HFF-Myc (cell line): ENCODE measurements at regions not wholly inside any gene's neighbourhood (a gene's known extent, or its start where the extent isn't known, plus 50 kb on each side); places are given as distances from the start of the nearest gene placed in this dataset.
"Not testable (repeated sequence)": the region's sequence is repeated elsewhere in the genome, so short reads cannot be mapped to it uniquely, and the experiment has no call there.

ENCODE experiments used
- DNase-seq: peaks from one replicate; pipeline ENCODE4 v3.0.0-alpha.2; 2011; ENCODE audit warnings: low read depth; ENCODE audit errors: extremely low read depth
- H3K4me3 ChIP-seq: replicated peaks from 2 replicates; pipeline ENCODE4 v1.5.1; 2011; ENCODE audit warnings: low read depth, mild to moderate bottlenecking, control low read depth, low read length
- TF ChIP-seq, protein P1 (sequence below): IDR thresholded peaks from 2 replicates; pipeline ENCODE4 v1.5.1; 2012; ENCODE audit warnings: mild to moderate bottlenecking, low read depth, low read length, control low read depth; ENCODE audit errors: missing control alignments

DNA sequence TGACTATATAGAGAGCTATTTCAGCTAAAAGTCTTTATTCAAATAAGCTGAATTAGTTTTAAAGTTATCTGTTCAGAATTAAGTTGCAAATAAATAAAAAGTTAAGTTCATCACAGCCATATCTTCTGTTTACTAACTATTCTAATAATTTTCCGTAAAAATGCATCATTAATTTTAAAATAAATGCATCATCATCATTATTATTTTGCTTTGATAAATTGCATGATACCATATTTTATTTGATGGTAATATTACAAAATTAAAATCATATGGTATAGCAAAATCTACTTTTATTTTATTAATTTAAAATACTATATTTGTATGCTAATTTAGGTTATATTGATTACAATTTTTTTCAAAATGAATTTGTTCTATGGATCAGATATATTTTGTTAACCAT, 357.3 kb upstream of the NDST4 start:
- DNase-seq = no peak
- TF ChIP-seq, protein P1, sequence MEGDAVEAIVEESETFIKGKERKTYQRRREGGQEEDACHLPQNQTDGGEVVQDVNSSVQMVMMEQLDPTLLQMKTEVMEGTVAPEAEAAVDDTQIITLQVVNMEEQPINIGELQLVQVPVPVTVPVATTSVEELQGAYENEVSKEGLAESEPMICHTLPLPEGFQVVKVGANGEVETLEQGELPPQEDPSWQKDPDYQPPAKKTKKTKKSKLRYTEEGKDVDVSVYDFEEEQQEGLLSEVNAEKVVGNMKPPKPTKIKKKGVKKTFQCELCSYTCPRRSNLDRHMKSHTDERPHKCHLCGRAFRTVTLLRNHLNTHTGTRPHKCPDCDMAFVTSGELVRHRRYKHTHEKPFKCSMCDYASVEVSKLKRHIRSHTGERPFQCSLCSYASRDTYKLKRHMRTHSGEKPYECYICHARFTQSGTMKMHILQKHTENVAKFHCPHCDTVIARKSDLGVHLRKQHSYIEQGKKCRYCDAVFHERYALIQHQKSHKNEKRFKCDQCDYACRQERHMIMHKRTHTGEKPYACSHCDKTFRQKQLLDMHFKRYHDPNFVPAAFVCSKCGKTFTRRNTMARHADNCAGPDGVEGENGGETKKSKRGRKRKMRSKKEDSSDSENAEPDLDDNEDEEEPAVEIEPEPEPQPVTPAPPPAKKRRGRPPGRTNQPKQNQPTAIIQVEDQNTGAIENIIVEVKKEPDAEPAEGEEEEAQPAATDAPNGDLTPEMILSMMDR = no peak
- H3K4me3 ChIP-seq = no peak overlapping the region

DNA sequence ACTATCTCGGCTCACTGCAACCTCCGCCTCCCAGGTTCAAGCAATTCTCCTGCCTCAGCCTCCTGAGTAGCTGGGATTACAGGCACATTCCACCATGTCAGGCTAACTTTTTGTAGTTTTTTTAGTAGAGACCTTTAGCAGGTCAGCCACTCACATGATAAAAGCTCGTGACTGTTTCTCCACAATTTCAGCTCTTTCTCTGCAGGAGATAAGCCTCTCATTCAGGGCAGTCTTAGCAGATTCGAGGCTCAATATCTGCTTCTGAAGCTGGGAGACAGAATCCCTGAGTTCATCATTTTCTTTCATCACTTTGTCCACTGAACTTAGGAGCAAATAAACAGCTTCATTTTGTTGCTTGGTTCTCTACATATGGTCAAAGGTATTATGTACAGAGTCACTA, 345.9 kb upstream of the NDST4 start:
- DNase-seq = not testable (repeated sequence)

GRCh38 chr4:115456231-115456630, 342.8 kb upstream of the NDST4 start:
- TF ChIP-seq, protein P1 = no peak
- no peak for DNase-seq
- H3K4me3 ChIP-seq = no peak overlapping the region

More for the DNA sequence above, 345.9 kb upstream of the NDST4 start:
- not testable (repeated sequence) for H3K4me3 ChIP-seq

DNA sequence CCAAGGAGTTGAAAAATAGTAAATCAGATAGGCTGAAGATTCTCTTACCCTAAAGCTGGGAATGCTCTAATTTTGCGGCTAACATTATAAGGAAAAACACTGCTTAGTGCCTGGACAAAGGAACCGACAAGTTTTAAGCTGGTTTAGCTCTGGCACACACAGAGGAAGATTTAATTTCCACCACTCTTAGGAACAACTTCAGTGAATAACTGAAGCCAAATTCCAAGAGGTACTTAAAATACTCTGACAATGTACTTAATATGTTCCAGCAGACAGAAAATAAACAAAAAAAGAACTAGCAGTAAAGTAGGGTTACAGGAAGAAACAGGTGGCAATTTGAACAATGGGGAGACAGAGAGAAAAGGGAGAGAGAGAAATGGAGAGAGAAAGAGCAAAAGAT, 340.8 kb upstream of the NDST4 start:
- TF ChIP-seq, protein P1 = no peak

GRCh38 chr4:115453416-115453815, 340.0 kb upstream of the NDST4 start:
- DNase-seq = no peak
- TF ChIP-seq, protein P1 = no peak
- H3K4me3 ChIP-seq = no peak overlapping the region

More for the DNA sequence above, 340.8 kb upstream of the NDST4 start:
- no peak overlapping the region for H3K4me3 ChIP-seq
- DNase-seq = no peak

- not testable (repeated sequence) for H3K4me3 ChIP-seq, DNase-seq
These were observed 338.8 kb upstream of the NDST4 start for GRCh38 chr4:115452229-115452628.

GRCh38 chr4:115437739-115438138, 324.3 kb upstream of the NDST4 start:
- TF ChIP-seq, protein P1 = no peak
- DNase-seq = no peak

DNA sequence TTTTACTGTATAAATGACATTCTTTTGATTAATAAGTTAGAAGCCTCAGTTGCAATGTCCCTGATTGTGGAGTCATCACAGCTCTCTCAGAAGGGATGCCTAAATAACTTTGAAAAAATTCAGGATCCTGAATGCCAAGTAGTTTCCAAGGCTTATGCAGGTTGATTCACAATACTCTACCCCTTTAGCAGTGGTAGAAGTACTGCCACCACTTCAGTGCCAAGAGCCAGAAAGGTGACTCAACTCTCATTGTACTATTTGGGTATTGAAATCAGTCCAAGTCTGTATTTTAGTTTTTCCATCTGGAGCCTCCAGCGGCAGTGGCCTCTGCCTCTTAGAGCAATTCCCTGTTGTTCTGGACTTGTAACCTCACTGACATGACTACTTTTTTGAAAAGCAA, 320.1 kb upstream of the NDST4 start:
- DNase-seq = no peak
- TF ChIP-seq, protein P1 = no peak
- H3K4me3 ChIP-seq = no peak overlapping the region

More at GRCh38 chr4:115437739-115438138, 324.3 kb upstream of the NDST4 start:
- H3K4me3 ChIP-seq = no peak overlapping the region
